ENCODE measurements at regions not wholly inside any gene's neighbourhood (a gene's known extent, or its start where the extent isn't known, plus 50 kb on each side); places are given as distances from the start of the nearest gene placed in this dataset.

DNA sequence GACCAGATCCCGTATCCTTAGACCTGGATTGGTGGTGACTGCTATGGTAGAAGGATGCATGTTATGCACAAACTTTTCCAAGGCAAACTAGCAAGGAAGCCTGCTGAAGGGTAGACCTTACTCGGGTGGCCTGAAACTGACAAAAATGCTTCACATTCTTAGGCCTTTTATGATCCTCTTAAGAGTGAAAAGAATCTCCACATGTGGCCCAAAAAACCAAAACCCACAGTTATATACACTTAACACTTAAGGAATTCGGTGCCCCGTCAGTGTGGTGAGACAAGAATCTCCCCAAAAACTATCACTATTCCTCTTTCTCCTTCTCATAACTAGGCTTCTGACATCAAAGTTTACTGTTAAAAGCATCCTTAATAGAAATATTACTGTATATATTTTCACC lies 130.1 kb upstream of the SOX2 start:
- H3K4me3 ChIP-seq (replicated peaks in 1 of 2; ENCODE audit: low read depth in 2 of 2, low read length in 2 of 2) = no peak overlapping the region
- DNase-seq (ENCODE audit: low read depth in 2 of 2) = no peak
- TF ChIP-seq, protein P1, sequence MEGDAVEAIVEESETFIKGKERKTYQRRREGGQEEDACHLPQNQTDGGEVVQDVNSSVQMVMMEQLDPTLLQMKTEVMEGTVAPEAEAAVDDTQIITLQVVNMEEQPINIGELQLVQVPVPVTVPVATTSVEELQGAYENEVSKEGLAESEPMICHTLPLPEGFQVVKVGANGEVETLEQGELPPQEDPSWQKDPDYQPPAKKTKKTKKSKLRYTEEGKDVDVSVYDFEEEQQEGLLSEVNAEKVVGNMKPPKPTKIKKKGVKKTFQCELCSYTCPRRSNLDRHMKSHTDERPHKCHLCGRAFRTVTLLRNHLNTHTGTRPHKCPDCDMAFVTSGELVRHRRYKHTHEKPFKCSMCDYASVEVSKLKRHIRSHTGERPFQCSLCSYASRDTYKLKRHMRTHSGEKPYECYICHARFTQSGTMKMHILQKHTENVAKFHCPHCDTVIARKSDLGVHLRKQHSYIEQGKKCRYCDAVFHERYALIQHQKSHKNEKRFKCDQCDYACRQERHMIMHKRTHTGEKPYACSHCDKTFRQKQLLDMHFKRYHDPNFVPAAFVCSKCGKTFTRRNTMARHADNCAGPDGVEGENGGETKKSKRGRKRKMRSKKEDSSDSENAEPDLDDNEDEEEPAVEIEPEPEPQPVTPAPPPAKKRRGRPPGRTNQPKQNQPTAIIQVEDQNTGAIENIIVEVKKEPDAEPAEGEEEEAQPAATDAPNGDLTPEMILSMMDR (IDR thresholded peaks at IDR 0.05; ENCODE audit: low read depth, low read length) = no peak

DNA sequence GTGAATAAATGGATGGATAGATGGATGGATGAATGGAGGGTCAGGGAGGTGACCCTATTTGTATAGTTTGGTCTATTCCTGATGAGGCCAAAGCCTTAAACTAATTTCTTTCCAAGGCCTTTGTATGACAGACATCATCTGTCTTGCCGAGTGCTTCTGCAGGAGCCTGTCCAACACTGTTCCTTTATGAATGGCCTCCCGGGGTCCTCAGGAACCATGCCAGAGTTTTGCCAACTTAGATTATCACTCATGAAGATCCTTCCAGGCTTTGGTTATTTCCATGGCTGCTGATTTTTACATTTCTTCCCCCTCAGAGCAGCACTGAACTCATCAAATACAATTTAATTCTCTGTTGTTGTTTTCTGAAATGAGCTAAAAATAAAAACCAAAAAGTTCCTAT lies 133.0 kb upstream of the SOX2 start:
- no peak overlapping the region for H3K4me3 ChIP-seq (replicated peaks in 1 of 2; ENCODE audit: low read depth in 2 of 2, low read length in 2 of 2)
- no peak for DNase-seq (ENCODE audit: low read depth in 2 of 2)
- TF ChIP-seq, protein P1 (IDR thresholded peaks at IDR 0.05; ENCODE audit: low read depth, low read length) = no peak

DNA sequence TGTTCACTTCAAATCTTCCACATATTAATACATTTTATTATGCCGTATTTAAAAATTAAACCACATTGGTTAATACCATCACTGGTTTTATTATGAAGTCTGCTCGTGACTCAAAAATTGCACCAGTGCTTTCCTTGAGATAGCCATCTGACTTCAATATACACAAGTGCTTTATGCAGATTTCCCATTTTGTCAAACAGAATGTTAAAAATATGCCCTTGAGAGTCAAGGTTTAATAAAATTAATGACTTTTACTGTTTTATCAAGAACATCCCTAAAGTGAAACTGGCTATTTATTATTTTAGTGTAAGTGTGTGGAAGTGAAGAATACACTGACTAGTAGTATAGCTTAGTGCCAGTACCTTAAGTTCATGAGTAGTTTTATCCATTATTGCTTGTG lies 139.3 kb upstream of the SOX2 start:
- no peak overlapping the region for H3K4me3 ChIP-seq (replicated peaks in 1 of 2; ENCODE audit: low read depth in 2 of 2, low read length in 2 of 2)
- TF ChIP-seq, protein P1 (IDR thresholded peaks at IDR 0.05; ENCODE audit: low read depth, low read length) = no peak
- DNase-seq (ENCODE audit: low read depth in 2 of 2) = no peak

DNA sequence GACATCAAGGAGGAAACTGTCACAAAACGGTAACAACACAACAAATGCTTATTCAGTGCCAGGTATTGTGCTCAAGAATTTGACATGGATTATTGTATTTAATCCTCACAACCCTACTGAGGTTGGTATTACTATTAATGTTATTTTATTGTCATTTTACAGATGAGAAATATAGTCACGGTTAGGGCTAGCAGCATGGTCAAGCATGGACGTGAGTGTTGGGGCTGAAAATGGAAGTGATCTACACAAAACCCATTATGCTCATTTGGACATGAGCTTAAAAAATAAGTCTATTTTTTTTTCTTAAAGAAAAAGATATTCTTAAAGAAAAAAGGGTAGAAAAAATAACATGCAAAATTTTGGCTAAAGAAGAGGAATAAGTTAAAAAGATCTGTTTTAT lies 141.3 kb upstream of the SOX2 start:
- TF ChIP-seq, protein P1 (IDR thresholded peaks at IDR 0.05; ENCODE audit: low read depth, low read length) = no peak
- no peak overlapping the region for H3K4me3 ChIP-seq (replicated peaks in 1 of 2; ENCODE audit: low read depth in 2 of 2, low read length in 2 of 2)
- no peak for DNase-seq (ENCODE audit: low read depth in 2 of 2)

DNA sequence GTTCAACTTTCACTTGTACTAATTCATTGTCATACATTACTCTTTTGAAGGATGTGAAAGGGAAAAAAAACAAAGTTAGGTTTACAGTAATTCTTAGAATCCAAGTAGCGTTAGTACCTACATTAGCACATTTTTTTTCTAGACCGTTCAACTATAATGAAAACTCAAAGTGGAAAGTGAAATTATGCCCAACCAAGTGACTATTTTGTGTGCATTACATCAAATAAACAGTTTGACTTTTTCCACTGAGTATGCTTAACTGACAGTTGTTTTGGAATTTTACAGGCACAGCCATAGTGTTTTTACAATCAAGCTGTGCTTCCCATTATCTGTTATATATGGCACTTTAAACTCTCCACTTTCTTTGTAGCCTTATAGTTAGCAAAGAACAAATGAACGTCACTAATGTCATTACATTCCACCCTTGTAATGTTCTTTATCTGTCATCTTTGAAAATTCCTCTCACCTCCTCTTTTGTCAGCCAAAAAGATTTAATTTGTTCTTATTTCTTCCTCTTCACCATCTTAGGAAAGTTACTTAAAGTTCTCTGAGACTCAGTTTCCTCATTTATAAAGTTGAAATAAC lies 142.3 kb upstream of the SOX2 start:
- DNase-seq (ENCODE audit: low read depth in 2 of 2) = no peak
- TF ChIP-seq, protein P1 (IDR thresholded peaks at IDR 0.05; ENCODE audit: low read depth, low read length) = no peak
- no peak overlapping the region for H3K4me3 ChIP-seq (replicated peaks in 1 of 2; ENCODE audit: low read depth in 2 of 2, low read length in 2 of 2)

DNA sequence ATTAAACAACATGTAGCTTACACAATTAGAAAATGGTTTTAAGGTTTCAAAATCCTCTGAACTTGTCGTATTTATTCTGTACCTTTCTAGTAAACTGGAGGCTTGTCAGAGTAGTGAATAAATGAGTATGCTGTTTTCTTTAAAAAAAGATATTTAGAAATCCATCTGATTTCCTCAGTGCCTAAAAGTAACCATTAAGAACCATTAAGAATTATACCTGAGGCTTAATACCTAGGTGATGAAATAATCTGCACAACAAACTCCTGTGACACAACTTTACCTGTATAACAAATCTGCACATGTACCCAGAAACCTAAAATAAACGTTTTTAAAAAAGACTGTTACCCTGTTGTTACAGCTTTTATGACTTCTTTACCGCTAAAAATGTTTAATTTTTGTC lies 143.0 kb upstream of the SOX2 start:
- TF ChIP-seq, protein P1 (IDR thresholded peaks at IDR 0.05; ENCODE audit: low read depth, low read length) = no peak
- DNase-seq (ENCODE audit: low read depth in 2 of 2) = no peak
- H3K4me3 ChIP-seq (replicated peaks in 1 of 2; ENCODE audit: low read depth in 2 of 2, low read length in 2 of 2) = no peak overlapping the region

DNA sequence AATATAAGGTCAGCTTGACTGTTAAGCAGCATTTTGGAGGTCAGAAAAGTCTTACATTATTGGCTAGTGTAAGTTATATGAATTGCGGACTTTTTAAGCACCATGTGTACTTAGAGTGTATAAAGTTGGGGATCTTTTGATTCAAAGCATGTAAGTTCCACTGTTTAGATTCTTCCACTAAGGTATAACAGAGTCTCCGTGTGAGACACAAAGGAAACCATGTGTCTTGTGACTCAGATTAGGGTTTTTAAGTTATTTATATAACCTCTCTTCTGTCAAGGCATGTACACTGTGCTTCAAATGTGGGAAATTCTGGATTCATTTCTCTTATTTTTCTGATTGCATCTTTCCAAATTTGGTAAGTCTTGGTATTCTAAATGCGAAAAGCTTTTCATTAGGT lies 143.5 kb upstream of the SOX2 start:
- H3K4me3 ChIP-seq (replicated peaks in 1 of 2; ENCODE audit: low read depth in 2 of 2, low read length in 2 of 2) = no peak overlapping the region
- TF ChIP-seq, protein P1 (IDR thresholded peaks at IDR 0.05; ENCODE audit: low read depth, low read length) = no peak
- peak in 1 of 2 donors; percentile 4 for DNase-seq (ENCODE audit: low read depth in 2 of 2)

Measured in cardiac fibroblast (primary cell).